Neural progenitor cell (in vitro differentiated cells): ENCODE measurements at regions not wholly inside any gene's neighbourhood (a gene's known extent, or its start where the extent isn't known, plus 50 kb on each side); places are given as distances from the start of the nearest gene placed in this dataset.

Experiments
- DNase-seq: peaks from one replicate; pipeline ENCODE4 v3.0.0-alpha.2; 2016; ENCODE audit warnings: low spot score
- H2AFZ ChIP-seq: fragments of 200-600 bp; sonication (generic); replicated peaks from 2 replicates; pipeline ENCODE4 v1.6.1; 2016; ENCODE audit warnings: antibody characterized with exemption
- H3F3A ChIP-seq: fragments of 200-600 bp; sonication (generic); 2 replicates; pipeline ENCODE4 v1.6.1; 2016; ENCODE audit warnings: antibody characterized with exemption, low read depth
- H3K27ac ChIP-seq: fragments of 200-600 bp; sonication (generic); 2 replicates; pipeline ENCODE4 v1.5.1; 2016; ENCODE audit warnings: mild to moderate bottlenecking
- H3K27me3 ChIP-seq: fragments of 200-600 bp; sonication (generic); 2 replicates; pipeline ENCODE4 v1.6.1; 2016; ENCODE audit warnings: mild to moderate bottlenecking, moderate library complexity
- H3K36me3 ChIP-seq: fragments of 200-600 bp; sonication (generic); 2 replicates; pipeline ENCODE4 v1.5.1; 2016
- H3K4me1 ChIP-seq: fragments of 200-600 bp; sonication (generic); 2 replicates; pipeline ENCODE4 v1.6.1; 2016; ENCODE audit warnings: mixed run types
- H3K4me2 ChIP-seq: fragments of 200-600 bp; sonication (generic); 2 replicates; pipeline ENCODE4 v1.6.1; 2016
- H3K4me3 ChIP-seq: fragments of 200-600 bp; sonication (generic); 2 replicates; pipeline ENCODE4 v1.5.1; 2016
- H3K79me2 ChIP-seq: fragments of 200-600 bp; sonication (generic); 2 replicates; pipeline ENCODE4 v1.6.1; 2016; ENCODE audit warnings: low read depth
- H3K9ac ChIP-seq: fragments of 200-600 bp; sonication (generic); 2 replicates; pipeline ENCODE4 v1.6.1; 2016
- H3K9me3 ChIP-seq: fragments of 200-600 bp; sonication (generic); 2 replicates; pipeline ENCODE4 v1.5.1; 2016; ENCODE audit warnings: low read depth
- H4K20me1 ChIP-seq: fragments of 200-600 bp; sonication (generic); 2 replicates; pipeline ENCODE4 v1.6.1; 2016; ENCODE audit warnings: low read depth
- H3K27ac Mint-ChIP-seq: 3 replicates; pipeline ENCODE4 v1.8.0; 2021; ENCODE audit warnings: mixed read lengths
- H3K27me3 Mint-ChIP-seq: 2 replicates; pipeline ENCODE4 v1.8.0; 2022; ENCODE audit warnings: low read depth, mild to moderate bottlenecking, inconsistent platforms, moderate library complexity, mixed read lengths; ENCODE audit not compliant: insufficient read depth
- H3K36me3 Mint-ChIP-seq: 3 replicates; pipeline ENCODE4 v1.8.0; 2021; ENCODE audit warnings: mixed read lengths
- H3K4me1 Mint-ChIP-seq: 3 replicates; pipeline ENCODE4 v1.8.0; 2021; ENCODE audit warnings: mixed read lengths
- H3K4me3 Mint-ChIP-seq: 3 replicates; pipeline ENCODE4 v1.8.0; 2021; ENCODE audit warnings: mild to moderate bottlenecking, moderate library complexity, mixed read lengths
- H3K9me3 Mint-ChIP-seq: 3 replicates; pipeline ENCODE4 v1.8.0; 2020; ENCODE audit warnings: mixed read lengths
- EZH2 ChIP-seq: fragments of 200-600 bp; sonication (generic); IDR thresholded peaks from 2 replicates; pipeline ENCODE4 v1.6.1; 2017; ENCODE audit warnings: antibody characterized with exemption, mild to moderate bottlenecking, moderate library complexity
- EZH2phosphoT487 ChIP-seq: fragments of 200-600 bp; sonication (generic); IDR thresholded peaks from 2 replicates; pipeline ENCODE4 v1.6.1; 2017; ENCODE audit warnings: antibody characterized with exemption
- TF ChIP-seq, protein P1 (sequence below): fragments of 200-600 bp; sonication (generic); IDR thresholded peaks from 2 replicates; pipeline ENCODE4 v1.5.1; 2017; ENCODE audit warnings: antibody characterized with exemption, mild to moderate bottlenecking

GRCh38 chr5:32887390-32887789 is 176.3 kb downstream of the NPR3 start:
- H3K27me3 Mint-ChIP-seq: no peaks in the 10 kb centered on the region
- no peak overlapping the region for H2AFZ ChIP-seq
- no peak overlapping the region for H3K27ac ChIP-seq
- H3K4me1 Mint-ChIP-seq: no peaks in the 10 kb centered on the region
- no peaks in the 10 kb centered on the region for H3K36me3 Mint-ChIP-seq
- DNase-seq: no peak
- H3K27me3 ChIP-seq: no peaks in the 10 kb centered on the region
- H3K36me3 ChIP-seq: no peaks in the 10 kb centered on the region
- H3K27ac Mint-ChIP-seq: no peak overlapping the region
- no peak overlapping the region for H3K4me2 ChIP-seq
- no peak overlapping the region for H3K9ac ChIP-seq
- no peak overlapping the region for H3K4me3 Mint-ChIP-seq
- TF ChIP-seq, protein P1, sequence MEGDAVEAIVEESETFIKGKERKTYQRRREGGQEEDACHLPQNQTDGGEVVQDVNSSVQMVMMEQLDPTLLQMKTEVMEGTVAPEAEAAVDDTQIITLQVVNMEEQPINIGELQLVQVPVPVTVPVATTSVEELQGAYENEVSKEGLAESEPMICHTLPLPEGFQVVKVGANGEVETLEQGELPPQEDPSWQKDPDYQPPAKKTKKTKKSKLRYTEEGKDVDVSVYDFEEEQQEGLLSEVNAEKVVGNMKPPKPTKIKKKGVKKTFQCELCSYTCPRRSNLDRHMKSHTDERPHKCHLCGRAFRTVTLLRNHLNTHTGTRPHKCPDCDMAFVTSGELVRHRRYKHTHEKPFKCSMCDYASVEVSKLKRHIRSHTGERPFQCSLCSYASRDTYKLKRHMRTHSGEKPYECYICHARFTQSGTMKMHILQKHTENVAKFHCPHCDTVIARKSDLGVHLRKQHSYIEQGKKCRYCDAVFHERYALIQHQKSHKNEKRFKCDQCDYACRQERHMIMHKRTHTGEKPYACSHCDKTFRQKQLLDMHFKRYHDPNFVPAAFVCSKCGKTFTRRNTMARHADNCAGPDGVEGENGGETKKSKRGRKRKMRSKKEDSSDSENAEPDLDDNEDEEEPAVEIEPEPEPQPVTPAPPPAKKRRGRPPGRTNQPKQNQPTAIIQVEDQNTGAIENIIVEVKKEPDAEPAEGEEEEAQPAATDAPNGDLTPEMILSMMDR: no peak
- TF ChIP-seq EZH2 (no peak), EZH2phosphoT487 (no peak)
- H3K4me1 ChIP-seq: no peaks in the 10 kb centered on the region
- no peaks in the 10 kb centered on the region for H4K20me1 ChIP-seq
- H3F3A ChIP-seq: no peaks in the 10 kb centered on the region
- H3K79me2 ChIP-seq: no peaks in the 10 kb centered on the region
- H3K9me3 ChIP-seq: peaks cover 7% of the 10 kb centered on the region
- H3K9me3 Mint-ChIP-seq: peaks cover 6% of the 10 kb centered on the region
- H3K4me3 ChIP-seq: no peak overlapping the region

GRCh38 chr5:32889078-32889477 is 178.0 kb downstream of the NPR3 start:
- no peaks in the 10 kb centered on the region for H3F3A ChIP-seq
- no peak overlapping the region for H3K27ac ChIP-seq
- peaks cover 2% of the 10 kb centered on the region for H3K9me3 Mint-ChIP-seq
- no peaks in the 10 kb centered on the region for H3K79me2 ChIP-seq
- no peak overlapping the region for H3K4me3 ChIP-seq
- no peaks in the 10 kb centered on the region for H3K4me1 ChIP-seq
- no peaks in the 10 kb centered on the region for H3K4me1 Mint-ChIP-seq
- H3K36me3 ChIP-seq: no peaks in the 10 kb centered on the region
- no peak overlapping the region for H3K4me2 ChIP-seq
- no peak overlapping the region for H2AFZ ChIP-seq
- H3K4me3 Mint-ChIP-seq: no peak overlapping the region
- H4K20me1 ChIP-seq: no peaks in the 10 kb centered on the region
- no peak overlapping the region for H3K9ac ChIP-seq
- TF ChIP-seq, protein P1: no peak
- TF ChIP-seq EZH2phosphoT487 (no peak), EZH2 (no peak)
- peaks cover 2% of the 10 kb centered on the region for H3K27me3 Mint-ChIP-seq
- H3K9me3 ChIP-seq: no peaks in the 10 kb centered on the region
- DNase-seq: no peak
- no peaks in the 10 kb centered on the region for H3K27me3 ChIP-seq
- no peaks in the 10 kb centered on the region for H3K36me3 Mint-ChIP-seq
- H3K27ac Mint-ChIP-seq: no peak overlapping the region

GRCh38 chr5:32903613-32904012 is 192.5 kb downstream of the NPR3 start:
- H3F3A ChIP-seq: no peaks in the 10 kb centered on the region
- no peaks in the 10 kb centered on the region for H3K4me1 Mint-ChIP-seq
- no peak overlapping the region for H3K4me3 Mint-ChIP-seq
- no peak overlapping the region for H3K4me2 ChIP-seq
- H3K27ac Mint-ChIP-seq: no peak overlapping the region
- H3K36me3 ChIP-seq: no peaks in the 10 kb centered on the region
- H3K36me3 Mint-ChIP-seq: no peaks in the 10 kb centered on the region
- TF ChIP-seq, protein P1: no peak
- TF ChIP-seq EZH2 (no peak), EZH2phosphoT487 (no peak)
- no peaks in the 10 kb centered on the region for H3K4me1 ChIP-seq
- no peaks in the 10 kb centered on the region for H3K9me3 Mint-ChIP-seq
- H2AFZ ChIP-seq: no peak overlapping the region
- H3K27me3 Mint-ChIP-seq: no peaks in the 10 kb centered on the region
- no peak overlapping the region for H3K27ac ChIP-seq
- DNase-seq: no peak
- H3K9ac ChIP-seq: no peak overlapping the region
- H4K20me1 ChIP-seq: no peaks in the 10 kb centered on the region
- no peaks in the 10 kb centered on the region for H3K79me2 ChIP-seq
- no peaks in the 10 kb centered on the region for H3K27me3 ChIP-seq
- H3K9me3 ChIP-seq: no peaks in the 10 kb centered on the region
- no peak overlapping the region for H3K4me3 ChIP-seq

DNA sequence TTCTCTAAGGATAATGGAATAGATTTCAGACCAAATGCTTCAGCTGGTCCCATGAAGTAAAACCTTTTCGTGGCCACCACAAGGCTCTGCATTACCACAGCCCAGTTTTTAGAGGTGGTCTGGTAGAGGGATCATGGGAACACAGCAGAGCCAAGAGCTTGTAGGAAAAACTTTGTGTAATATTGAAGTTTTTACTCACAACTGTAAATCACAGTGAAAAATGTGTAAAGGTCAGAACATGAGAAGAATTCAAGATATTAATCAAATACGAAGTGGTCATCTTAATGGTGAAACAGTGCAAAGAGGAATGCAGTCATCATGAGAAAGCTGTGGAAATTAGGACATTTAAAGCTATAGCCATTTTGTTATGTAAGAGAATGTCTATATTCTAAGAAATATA is 197.5 kb downstream of the NPR3 start:
- DNase-seq: no peak
- Mint-ChIP-seq H3K27me3 (peaks cover 3% of the 10 kb centered on the region), H3K4me1 (no peaks in the 10 kb centered on the region), H3K27ac (no peak overlapping the region), H3K4me3 (no peak overlapping the region), H3K36me3 (no peaks in the 10 kb centered on the region), H3K9me3 (peaks cover 3% of the 10 kb centered on the region)
- H3K27ac ChIP-seq: no peak overlapping the region
- H3K9ac ChIP-seq: no peak overlapping the region
- H3K9me3 ChIP-seq: no peaks in the 10 kb centered on the region
- TF ChIP-seq EZH2phosphoT487 (no peak), EZH2 (no peak)
- TF ChIP-seq, protein P1: no peak
- no peak overlapping the region for H3K4me3 ChIP-seq
- no peaks in the 10 kb centered on the region for H4K20me1 ChIP-seq
- H3K4me2 ChIP-seq: no peak overlapping the region
- H2AFZ ChIP-seq: no peak overlapping the region
- H3K79me2 ChIP-seq: no peaks in the 10 kb centered on the region
- no peaks in the 10 kb centered on the region for H3F3A ChIP-seq
- H3K36me3 ChIP-seq: no peaks in the 10 kb centered on the region
- no peaks in the 10 kb centered on the region for H3K4me1 ChIP-seq
- H3K27me3 ChIP-seq: no peaks in the 10 kb centered on the region
